ENCODE measurements at regions not wholly inside any gene's neighbourhood (a gene's known extent, or its start where the extent isn't known, plus 50 kb on each side); places are given as distances from the start of the nearest gene placed in this dataset.

DNA sequence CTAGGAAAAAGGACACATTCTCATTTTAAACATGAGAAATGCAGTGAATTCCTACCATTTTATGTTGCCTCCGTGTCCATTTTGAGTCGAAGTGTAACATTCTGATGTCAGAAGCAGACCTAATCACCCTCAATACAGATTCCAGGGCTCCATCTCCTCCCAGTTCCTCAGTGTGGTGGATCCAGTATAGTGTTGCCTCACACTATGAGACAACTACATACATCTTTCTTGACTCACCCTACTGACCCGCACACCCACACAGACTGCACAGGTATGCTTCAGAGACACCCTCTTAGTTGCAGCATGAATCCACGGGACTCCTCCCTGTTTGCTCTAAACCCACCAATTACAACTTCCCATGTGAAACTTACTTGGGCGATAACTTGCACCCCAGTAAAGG is 564.9 kb downstream of the SEMA5A start:
- H3K9me3 ChIP-seq (ENCODE audit: control insufficient read depth in 1 of 2, insufficient read depth in 1 of 2, low read depth in 1 of 2, low read length in 2 of 2): peaks cover 12 to 19% of the 10 kb centered on the region in 2 experiments; a peak in 2 of 4 replicates
- no peaks in the 10 kb centered on the region for H3K4me1 ChIP-seq (ENCODE audit: control insufficient read depth in 1 of 2, insufficient read depth in 2 of 2, low read length in 2 of 2)
- no peaks in the 10 kb centered on the region for H3K27me3 ChIP-seq (ENCODE audit: insufficient read depth, low read length)
- POLR2A ChIA-PET: no interaction called here
- no peaks in the 10 kb centered on the region for H3K9me2 ChIP-seq (ENCODE audit: insufficient read depth)
- BruUV-seq (replicated peaks): no TSS peak
- H3K36me3 ChIP-seq (ENCODE audit: control insufficient read depth in 1 of 2, insufficient read depth in 2 of 2, low read length in 2 of 2): no peaks in the 10 kb centered on the region
- CTCF ChIA-PET: no interaction called here
- RAD21 ChIA-PET (ENCODE audit: low non-redundant PET in 1 of 2, low total read pairs in 2 of 2, uncharacterized antibody in 2 of 2, unreplicated experiment in 2 of 2): no interaction called here
- no peak overlapping the region for H3K9ac ChIP-seq (ENCODE audit: low read length)
- no peak for ATAC-seq
- TF ChIP-seq SRF (IDR thresholded peaks at IDR 0.05; ENCODE audit: low read depth): no peak
- no peak for TF ChIP-seq SP1 (IDR thresholded peaks at IDR 0.05; ENCODE audit: low read depth)
- TF ChIP-seq YY1 (IDR thresholded peaks at IDR 0.05; ENCODE audit: extremely low read depth, insufficient replicate concordance, low read depth, low read length): no peak
- TF ChIP-seq, protein P1, sequence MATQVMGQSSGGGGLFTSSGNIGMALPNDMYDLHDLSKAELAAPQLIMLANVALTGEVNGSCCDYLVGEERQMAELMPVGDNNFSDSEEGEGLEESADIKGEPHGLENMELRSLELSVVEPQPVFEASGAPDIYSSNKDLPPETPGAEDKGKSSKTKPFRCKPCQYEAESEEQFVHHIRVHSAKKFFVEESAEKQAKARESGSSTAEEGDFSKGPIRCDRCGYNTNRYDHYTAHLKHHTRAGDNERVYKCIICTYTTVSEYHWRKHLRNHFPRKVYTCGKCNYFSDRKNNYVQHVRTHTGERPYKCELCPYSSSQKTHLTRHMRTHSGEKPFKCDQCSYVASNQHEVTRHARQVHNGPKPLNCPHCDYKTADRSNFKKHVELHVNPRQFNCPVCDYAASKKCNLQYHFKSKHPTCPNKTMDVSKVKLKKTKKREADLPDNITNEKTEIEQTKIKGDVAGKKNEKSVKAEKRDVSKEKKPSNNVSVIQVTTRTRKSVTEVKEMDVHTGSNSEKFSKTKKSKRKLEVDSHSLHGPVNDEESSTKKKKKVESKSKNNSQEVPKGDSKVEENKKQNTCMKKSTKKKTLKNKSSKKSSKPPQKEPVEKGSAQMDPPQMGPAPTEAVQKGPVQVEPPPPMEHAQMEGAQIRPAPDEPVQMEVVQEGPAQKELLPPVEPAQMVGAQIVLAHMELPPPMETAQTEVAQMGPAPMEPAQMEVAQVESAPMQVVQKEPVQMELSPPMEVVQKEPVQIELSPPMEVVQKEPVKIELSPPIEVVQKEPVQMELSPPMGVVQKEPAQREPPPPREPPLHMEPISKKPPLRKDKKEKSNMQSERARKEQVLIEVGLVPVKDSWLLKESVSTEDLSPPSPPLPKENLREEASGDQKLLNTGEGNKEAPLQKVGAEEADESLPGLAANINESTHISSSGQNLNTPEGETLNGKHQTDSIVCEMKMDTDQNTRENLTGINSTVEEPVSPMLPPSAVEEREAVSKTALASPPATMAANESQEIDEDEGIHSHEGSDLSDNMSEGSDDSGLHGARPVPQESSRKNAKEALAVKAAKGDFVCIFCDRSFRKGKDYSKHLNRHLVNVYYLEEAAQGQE (IDR thresholded peaks at IDR 0.05; ENCODE audit: low read depth): no peak
- TF ChIP-seq, protein P2, sequence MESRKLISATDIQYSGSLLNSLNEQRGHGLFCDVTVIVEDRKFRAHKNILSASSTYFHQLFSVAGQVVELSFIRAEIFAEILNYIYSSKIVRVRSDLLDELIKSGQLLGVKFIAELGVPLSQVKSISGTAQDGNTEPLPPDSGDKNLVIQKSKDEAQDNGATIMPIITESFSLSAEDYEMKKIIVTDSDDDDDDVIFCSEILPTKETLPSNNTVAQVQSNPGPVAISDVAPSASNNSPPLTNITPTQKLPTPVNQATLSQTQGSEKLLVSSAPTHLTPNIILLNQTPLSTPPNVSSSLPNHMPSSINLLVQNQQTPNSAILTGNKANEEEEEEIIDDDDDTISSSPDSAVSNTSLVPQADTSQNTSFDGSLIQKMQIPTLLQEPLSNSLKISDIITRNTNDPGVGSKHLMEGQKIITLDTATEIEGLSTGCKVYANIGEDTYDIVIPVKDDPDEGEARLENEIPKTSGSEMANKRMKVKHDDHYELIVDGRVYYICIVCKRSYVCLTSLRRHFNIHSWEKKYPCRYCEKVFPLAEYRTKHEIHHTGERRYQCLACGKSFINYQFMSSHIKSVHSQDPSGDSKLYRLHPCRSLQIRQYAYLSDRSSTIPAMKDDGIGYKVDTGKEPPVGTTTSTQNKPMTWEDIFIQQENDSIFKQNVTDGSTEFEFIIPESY (IDR thresholded peaks at IDR 0.05; ENCODE audit: extremely low read depth, insufficient replicate concordance, low read length): no peak
- no peak for TF ChIP-seq POLR2A (IDR thresholded peaks at IDR 0.05; ENCODE audit: borderline replicate concordance, extremely low read depth, insufficient read depth, insufficient read length)
- no peak for TF ChIP-seq FOSL1 (IDR thresholded peaks at IDR 0.05; ENCODE audit: low read depth)
- no peak for TF ChIP-seq TCF7L2 (IDR thresholded peaks at IDR 0.05; ENCODE audit: borderline replicate concordance, extremely low read depth, insufficient read depth, insufficient read length)
- intact Hi-C loops (cut with micrococcal nuclease): no loop called here
- no peak overlapping the region for H2AFZ ChIP-seq (ENCODE audit: low read depth, low read length, poor library complexity, severe bottlenecking)
- H3K4me3 ChIP-seq (replicated peaks in 1 of 2; ENCODE audit: low read depth in 1 of 2, low read length in 2 of 2): no peak overlapping the region
- no peaks in the 10 kb centered on the region for H3K79me2 ChIP-seq (ENCODE audit: insufficient read depth, low read length)
- no peak overlapping the region for H3K27ac ChIP-seq (ENCODE audit: low read depth, low read length)
- no peak for DNase-seq (ENCODE audit: low read depth, low spot score)
- no peak overlapping the region for H3K4me2 ChIP-seq (ENCODE audit: low read length)
- H4K20me1 ChIP-seq (ENCODE audit: insufficient read depth): no peaks in the 10 kb centered on the region
